Testis (tissue), 2 donors: ENCODE measurements at regions not wholly inside any gene's neighbourhood (a gene's known extent, or its start where the extent isn't known, plus 50 kb on each side); places are given as distances from the start of the nearest gene placed in this dataset.

Source experiments
- CTCF ChIP-seq, 3 experiments: fragments of 450-650 bp in 2 of 3; fragments of 200-600 bp in 1 of 3; sonication (generic) in 1 of 3; IDR thresholded peaks; one replicate each; pipeline ENCODE4 v1.5.1; 2016 to 2019; ENCODE audit warnings: antibody characterized with exemption in 3 of 3, mild to moderate bottlenecking in 2 of 3, moderate library complexity in 1 of 3
- POLR2A ChIP-seq: fragments of 450-650 bp; IDR thresholded peaks from one replicate; pipeline ENCODE4 v1.6.1; 2017; ENCODE audit warnings: antibody characterized with exemption, mild to moderate bottlenecking, moderate library complexity

GRCh38 chr12:46454981-46455380 lies 82.4 kb upstream of the SLC38A2 start:
- TF ChIP-seq CTCF (IDR thresholded peaks at IDR 0.05) (no peak), POLR2A (no peak)
